ENCODE measurements at regions not wholly inside any gene's neighbourhood (a gene's known extent, or its start where the extent isn't known, plus 50 kb on each side); places are given as distances from the start of the nearest gene placed in this dataset.

GRCh38 chr10:107552963-107553362, 388.5 kb upstream of the SORCS1 start:
- Histone ChIP-seq H3K4me1 (ENCODE audit: insufficient read depth, low read length) (no peaks in the 10 kb centered on the region), H3K27ac (ENCODE audit: low read depth, low read length) (no peak overlapping the region), H3K27me3 (ENCODE audit: control insufficient read depth in 1 of 2, insufficient read depth in 2 of 2, low read length in 2 of 2) (no peaks in the 10 kb centered on the region), H3K9ac (ENCODE audit: low read length) (no peak overlapping the region), H3K9me3 (ENCODE audit: low read length) (no peaks in the 10 kb centered on the region), H3K36me3 (ENCODE audit: insufficient read depth, low read length) (no peaks in the 10 kb centered on the region), H3K4me3 (ENCODE audit: low read depth in 1 of 2, low read length in 2 of 2) (no peak overlapping the region)

- Histone ChIP-seq H3K4me1 (ENCODE audit: insufficient read depth, low read length) (no peaks in the 10 kb centered on the region), H3K4me3 (ENCODE audit: low read depth in 1 of 2, low read length in 2 of 2) (no peak overlapping the region), H3K36me3 (ENCODE audit: insufficient read depth, low read length) (no peaks in the 10 kb centered on the region), H3K27me3 (ENCODE audit: control insufficient read depth in 1 of 2, insufficient read depth in 2 of 2, low read length in 2 of 2) (no peaks in the 10 kb centered on the region), H3K9ac (ENCODE audit: low read length) (no peak overlapping the region), H3K9me3 (ENCODE audit: low read length) (no peaks in the 10 kb centered on the region), H3K27ac (ENCODE audit: low read depth, low read length) (no peak overlapping the region)
Observed at GRCh38 chr10:107548301-107548700, 383.8 kb upstream of the SORCS1 start.

- H3K27me3 ChIP-seq (ENCODE audit: control insufficient read depth in 1 of 2, insufficient read depth in 2 of 2, low read length in 2 of 2) = no peaks in the 10 kb centered on the region
- H3K4me3 ChIP-seq (ENCODE audit: low read depth in 1 of 2, low read length in 2 of 2) = no peak overlapping the region
- no peak overlapping the region for H3K27ac ChIP-seq (ENCODE audit: low read depth, low read length)
- no peak overlapping the region for H3K9ac ChIP-seq (ENCODE audit: low read length)
- H3K36me3 ChIP-seq (ENCODE audit: insufficient read depth, low read length) = no peaks in the 10 kb centered on the region
- H3K9me3 ChIP-seq (ENCODE audit: low read length) = no peaks in the 10 kb centered on the region
- H3K4me1 ChIP-seq (ENCODE audit: insufficient read depth, low read length) = no peaks in the 10 kb centered on the region
Observed at GRCh38 chr10:107546986-107547385, 382.5 kb upstream of the SORCS1 start.

GRCh38 chr10:107546284-107546683, 381.8 kb upstream of the SORCS1 start:
- H3K9ac ChIP-seq (ENCODE audit: low read length) = no peak overlapping the region
- no peaks in the 10 kb centered on the region for H3K36me3 ChIP-seq (ENCODE audit: insufficient read depth, low read length)
- H3K27me3 ChIP-seq (ENCODE audit: control insufficient read depth in 1 of 2, insufficient read depth in 2 of 2, low read length in 2 of 2) = no peaks in the 10 kb centered on the region
- no peaks in the 10 kb centered on the region for H3K4me1 ChIP-seq (ENCODE audit: insufficient read depth, low read length)
- H3K4me3 ChIP-seq (ENCODE audit: low read depth in 1 of 2, low read length in 2 of 2) = no peak overlapping the region
- no peaks in the 10 kb centered on the region for H3K9me3 ChIP-seq (ENCODE audit: low read length)
- no peak overlapping the region for H3K27ac ChIP-seq (ENCODE audit: low read depth, low read length)

- Histone ChIP-seq H3K4me1 (ENCODE audit: insufficient read depth, low read length) (no peaks in the 10 kb centered on the region), H3K9ac (ENCODE audit: low read length) (no peak overlapping the region), H3K9me3 (ENCODE audit: low read length) (no peaks in the 10 kb centered on the region), H3K4me3 (ENCODE audit: low read depth in 1 of 2, low read length in 2 of 2) (no peak overlapping the region), H3K27me3 (ENCODE audit: control insufficient read depth in 1 of 2, insufficient read depth in 2 of 2, low read length in 2 of 2) (no peaks in the 10 kb centered on the region), H3K27ac (ENCODE audit: low read depth, low read length) (no peak overlapping the region), H3K36me3 (ENCODE audit: insufficient read depth, low read length) (no peaks in the 10 kb centered on the region)
Observed at GRCh38 chr10:107545717-107546116, 381.2 kb upstream of the SORCS1 start.

GRCh38 chr10:107544706-107545520, 380.4 kb upstream of the SORCS1 start:
- no peak overlapping the region for H3K27ac ChIP-seq (ENCODE audit: low read depth, low read length)
- no peak overlapping the region for H3K9ac ChIP-seq (ENCODE audit: low read length)
- H3K4me3 ChIP-seq (ENCODE audit: low read depth in 1 of 2, low read length in 2 of 2) = no peak overlapping the region
- H3K9me3 ChIP-seq (ENCODE audit: low read length) = no peaks in the 10 kb centered on the region
- H3K36me3 ChIP-seq (ENCODE audit: insufficient read depth, low read length) = no peaks in the 10 kb centered on the region
- H3K4me1 ChIP-seq (ENCODE audit: insufficient read depth, low read length) = no peaks in the 10 kb centered on the region
- H3K27me3 ChIP-seq (ENCODE audit: control insufficient read depth in 1 of 2, insufficient read depth in 2 of 2, low read length in 2 of 2) = no peaks in the 10 kb centered on the region

- H3K4me3 ChIP-seq (ENCODE audit: low read depth in 1 of 2, low read length in 2 of 2) = no peak overlapping the region
- no peaks in the 10 kb centered on the region for H3K4me1 ChIP-seq (ENCODE audit: insufficient read depth, low read length)
- H3K9me3 ChIP-seq (ENCODE audit: low read length) = no peaks in the 10 kb centered on the region
- H3K27me3 ChIP-seq (ENCODE audit: control insufficient read depth in 1 of 2, insufficient read depth in 2 of 2, low read length in 2 of 2) = no peaks in the 10 kb centered on the region
- no peak overlapping the region for H3K9ac ChIP-seq (ENCODE audit: low read length)
- H3K27ac ChIP-seq (ENCODE audit: low read depth, low read length) = no peak overlapping the region
- no peaks in the 10 kb centered on the region for H3K36me3 ChIP-seq (ENCODE audit: insufficient read depth, low read length)
Observed at GRCh38 chr10:107542607-107543006, 378.1 kb upstream of the SORCS1 start.

- H3K27me3 ChIP-seq (ENCODE audit: control insufficient read depth in 1 of 2, insufficient read depth in 2 of 2, low read length in 2 of 2) = no peaks in the 10 kb centered on the region
- no peaks in the 10 kb centered on the region for H3K9me3 ChIP-seq (ENCODE audit: low read length)
- no peaks in the 10 kb centered on the region for H3K36me3 ChIP-seq (ENCODE audit: insufficient read depth, low read length)
- H3K27ac ChIP-seq (ENCODE audit: low read depth, low read length) = no peak overlapping the region
- H3K4me1 ChIP-seq (ENCODE audit: insufficient read depth, low read length) = no peaks in the 10 kb centered on the region
- no peak overlapping the region for H3K4me3 ChIP-seq (ENCODE audit: low read depth in 1 of 2, low read length in 2 of 2)
- H3K9ac ChIP-seq (ENCODE audit: low read length) = no peak overlapping the region
Observed at GRCh38 chr10:107542016-107542415, 377.5 kb upstream of the SORCS1 start.

GRCh38 chr10:107540981-107541380, 376.5 kb upstream of the SORCS1 start:
- Histone ChIP-seq H3K4me1 (ENCODE audit: insufficient read depth, low read length) (no peaks in the 10 kb centered on the region), H3K9ac (ENCODE audit: low read length) (no peak overlapping the region), H3K36me3 (ENCODE audit: insufficient read depth, low read length) (no peaks in the 10 kb centered on the region), H3K4me3 (ENCODE audit: low read depth in 1 of 2, low read length in 2 of 2) (no peak overlapping the region), H3K27ac (ENCODE audit: low read depth, low read length) (no peak overlapping the region), H3K9me3 (ENCODE audit: low read length) (no peaks in the 10 kb centered on the region), H3K27me3 (ENCODE audit: control insufficient read depth in 1 of 2, insufficient read depth in 2 of 2, low read length in 2 of 2) (no peaks in the 10 kb centered on the region)

GRCh38 chr10:107529350-107529749, 364.8 kb upstream of the SORCS1 start:
- Histone ChIP-seq H3K4me1 (ENCODE audit: insufficient read depth, low read length) (no peaks in the 10 kb centered on the region), H3K4me3 (ENCODE audit: low read depth in 1 of 2, low read length in 2 of 2) (no peak overlapping the region), H3K27me3 (ENCODE audit: control insufficient read depth in 1 of 2, insufficient read depth in 2 of 2, low read length in 2 of 2) (no peaks in the 10 kb centered on the region), H3K9me3 (ENCODE audit: low read length) (no peaks in the 10 kb centered on the region), H3K9ac (ENCODE audit: low read length) (no peak overlapping the region), H3K27ac (ENCODE audit: low read depth, low read length) (no peak overlapping the region), H3K36me3 (ENCODE audit: insufficient read depth, low read length) (no peaks in the 10 kb centered on the region)

- Histone ChIP-seq H3K4me1 (ENCODE audit: insufficient read depth, low read length) (no peaks in the 10 kb centered on the region), H3K27ac (ENCODE audit: low read depth, low read length) (no peak overlapping the region), H3K4me3 (ENCODE audit: low read depth in 1 of 2, low read length in 2 of 2) (no peak overlapping the region), H3K9me3 (ENCODE audit: low read length) (no peaks in the 10 kb centered on the region), H3K27me3 (ENCODE audit: control insufficient read depth in 1 of 2, insufficient read depth in 2 of 2, low read length in 2 of 2) (no peaks in the 10 kb centered on the region), H3K36me3 (ENCODE audit: insufficient read depth, low read length) (no peaks in the 10 kb centered on the region), H3K9ac (ENCODE audit: low read length) (no peak overlapping the region)
Observed at GRCh38 chr10:107520348-107520747, 355.8 kb upstream of the SORCS1 start.

GRCh38 chr10:107517811-107518210, 353.3 kb upstream of the SORCS1 start:
- no peaks in the 10 kb centered on the region for H3K9me3 ChIP-seq (ENCODE audit: low read length)
- no peak overlapping the region for H3K27ac ChIP-seq (ENCODE audit: low read depth, low read length)
- no peak overlapping the region for H3K9ac ChIP-seq (ENCODE audit: low read length)
- no peak overlapping the region for H3K4me3 ChIP-seq (ENCODE audit: low read depth in 1 of 2, low read length in 2 of 2)
- no peaks in the 10 kb centered on the region for H3K4me1 ChIP-seq (ENCODE audit: insufficient read depth, low read length)
- H3K27me3 ChIP-seq (ENCODE audit: control insufficient read depth in 1 of 2, insufficient read depth in 2 of 2, low read length in 2 of 2) = no peaks in the 10 kb centered on the region
- no peaks in the 10 kb centered on the region for H3K36me3 ChIP-seq (ENCODE audit: insufficient read depth, low read length)

All from muscle layer of colon (tissue), 2 donors.